ENCODE measurements at regions not wholly inside any gene's neighbourhood (a gene's known extent, or its start where the extent isn't known, plus 50 kb on each side); places are given as distances from the start of the nearest gene placed in this dataset.

- no peak for DNase-seq
Observed at GRCh38 chr12:60259225-60259624, 663.4 kb downstream of the SLC16A7 start.

GRCh38 chr12:60262378-60262777 lies 666.5 kb downstream of the SLC16A7 start:
- no peak for DNase-seq

- DNase-seq, result no peak
Observed at GRCh38 chr12:60263161-60263560, 667.3 kb downstream of the SLC16A7 start.

- DNase-seq, result no peak
Observed at GRCh38 chr12:60263836-60264493, 668.1 kb downstream of the SLC16A7 start.

GRCh38 chr12:60265741-60266140 lies 669.9 kb downstream of the SLC16A7 start:
- no peak for DNase-seq

GRCh38 chr12:60266381-60266852 lies 670.6 kb downstream of the SLC16A7 start:
- no peak for DNase-seq

- no peak for DNase-seq
Observed at GRCh38 chr12:60269611-60270269, 673.9 kb downstream of the SLC16A7 start.

GRCh38 chr12:60271816-60272215 lies 676.0 kb downstream of the SLC16A7 start:
- DNase-seq, result no peak

GRCh38 chr12:60278209-60278608 lies 682.4 kb downstream of the SLC16A7 start:
- DNase-seq, result no peak

- DNase-seq, result no peak
Observed at GRCh38 chr12:60279221-60279620, 683.4 kb downstream of the SLC16A7 start.

- DNase-seq, result no peak
Observed at GRCh38 chr12:60281522-60281921, 685.7 kb downstream of the SLC16A7 start.

GRCh38 chr12:60290532-60290931 lies 694.7 kb downstream of the SLC16A7 start:
- DNase-seq, result no peak

GRCh38 chr12:60308366-60308991 lies 712.6 kb downstream of the SLC16A7 start:
- DNase-seq, result no peak

- DNase-seq, result no peak
Observed at GRCh38 chr12:60311940-60312339, 716.1 kb downstream of the SLC16A7 start.

- no peak for DNase-seq
Observed at GRCh38 chr12:60317361-60317760, 721.5 kb downstream of the SLC16A7 start.

- DNase-seq, result no peak
Observed at GRCh38 chr12:60324746-60325145, 728.9 kb downstream of the SLC16A7 start.

GRCh38 chr12:60333461-60333860 lies 737.6 kb downstream of the SLC16A7 start:
- DNase-seq, result no peak

GRCh38 chr12:60335745-60336144 lies 739.9 kb downstream of the SLC16A7 start:
- DNase-seq, result peak; percentile 3

- DNase-seq, result no peak
Observed at GRCh38 chr12:60337839-60338549, 742.2 kb downstream of the SLC16A7 start.

GRCh38 chr12:60345442-60345841 lies 749.6 kb downstream of the SLC16A7 start:
- DNase-seq, result no peak

GRCh38 chr12:60349232-60349978 lies 753.6 kb downstream of the SLC16A7 start:
- no peak for DNase-seq

- no peak for DNase-seq
Observed at GRCh38 chr12:60387356-60387755, 791.5 kb downstream of the SLC16A7 start.

GRCh38 chr12:60391051-60391450 lies 795.2 kb downstream of the SLC16A7 start:
- no peak for DNase-seq
